ENCODE measurements at regions not wholly inside any gene's neighbourhood (a gene's known extent, or its start where the extent isn't known, plus 50 kb on each side); places are given as distances from the start of the nearest gene placed in this dataset.

GRCh38 chr4:126784966-126785580, 847.7 kb upstream of the INTU start:
- TF ChIP-seq CTCF (IDR thresholded peaks at IDR 0.05; ENCODE audit: low read length) (no peak), EZH2 (optimal IDR thresholded peaks at IDR 0.05; ENCODE audit: low read depth, low read length) (no peak)
